RPMI7951 (cell line): ENCODE measurements at regions not wholly inside any gene's neighbourhood (a gene's known extent, or its start where the extent isn't known, plus 50 kb on each side); places are given as distances from the start of the nearest gene placed in this dataset.
"Not testable (repeated sequence)": the region's sequence is repeated elsewhere in the genome, so short reads cannot be mapped to it uniquely, and the experiment has no call there.

Experiments used
- DNase-seq: peaks from one replicate; pipeline ENCODE4 v3.0.0-alpha.2; 2012; ENCODE audit warnings: low read depth

GRCh38 chr6:27190126-27190525 is 57.4 kb upstream of the PRSS16 start:
- no peak for DNase-seq

- DNase-seq: not testable (repeated sequence)
These were observed 53.0 kb upstream of the PRSS16 start for GRCh38 chr6:27194453-27194852.

- not testable (repeated sequence) for DNase-seq
These were observed 52.0 kb upstream of the PRSS16 start for GRCh38 chr6:27195547-27195946.
